ENCODE measurements at regions not wholly inside any gene's neighbourhood (a gene's known extent, or its start where the extent isn't known, plus 50 kb on each side); places are given as distances from the start of the nearest gene placed in this dataset.

- TF ChIP-seq POLR2A (IDR thresholded peaks at IDR 0.05; ENCODE audit: low read length) (no peak), GATA1 (IDR thresholded peaks at IDR 0.05; ENCODE audit: low read depth, low read length) (no peak)
Measured at GRCh38 chr2:198817536-198817935, 640.2 kb downstream of the SATB2 start.
